Neutrophil (primary cell): ENCODE measurements at regions not wholly inside any gene's neighbourhood (a gene's known extent, or its start where the extent isn't known, plus 50 kb on each side); places are given as distances from the start of the nearest gene placed in this dataset.

Experiments used
- H3K27ac ChIP-seq: fragments of 200-600 bp; sonication (generic); 2 replicates; pipeline ENCODE4 v1.5.1; 2016; ENCODE audit warnings: mild to moderate bottlenecking, moderate library complexity
- H3K27me3 ChIP-seq: fragments of 200-600 bp; sonication (generic); 2 replicates; pipeline ENCODE4 v1.6.0; 2016; ENCODE audit warnings: mild to moderate bottlenecking
- H3K36me3 ChIP-seq: fragments of 200-600 bp; sonication (generic); 2 replicates; pipeline ENCODE4 v1.5.1; 2017
- H3K4me1 ChIP-seq, 2 experiments: fragments of 200-600 bp in 1 of 2; sonication (generic) in 1 of 2; 1 replicate in 1 of 2; 2 replicates in 1 of 2; pipeline versions ENCODE4 v1.5.1 to v1.6.1; 2013 to 2016; ENCODE audit warnings: low read depth in 1 of 2, low read length in 1 of 2, mild to moderate bottlenecking in 1 of 2, moderate library complexity in 1 of 2; ENCODE audit not compliant: control insufficient read depth in 1 of 2, insufficient read depth in 1 of 2
- H3K4me3 ChIP-seq, 2 experiments: fragments of 200-600 bp in 1 of 2; sonication (generic) in 1 of 2; 1 replicate in 1 of 2; 2 replicates in 1 of 2; pipeline ENCODE4 v1.5.1; 2013 to 2016; ENCODE audit warnings: low read depth in 1 of 2, low read length in 1 of 2, mild to moderate bottlenecking in 1 of 2, moderate library complexity in 1 of 2
- H3K9me3 ChIP-seq: fragments of 200-600 bp; sonication (generic); 2 replicates; pipeline ENCODE4 v1.5.1; 2016
- CTCF ChIP-seq: fragments of 200-600 bp; sonication (generic); IDR thresholded peaks from 2 replicates; pipeline ENCODE4 v1.5.1; 2016; ENCODE audit warnings: antibody characterized with exemption

- Histone ChIP-seq H3K4me1 (no peaks in the 10 kb centered on the region), H3K9me3 (no peaks in the 10 kb centered on the region), H3K27me3 (no peaks in the 10 kb centered on the region), H3K27ac (no peak overlapping the region), H3K4me3 (no peak overlapping the region), H3K36me3 (no peaks in the 10 kb centered on the region)
- TF ChIP-seq CTCF, result no peak
Measured at GRCh38 chr6:141000917-141001316, 1131.8 kb upstream of the GJE1 start.

GRCh38 chr6:140993515-140993914 is 1139.2 kb upstream of the GJE1 start:
- Histone ChIP-seq H3K4me1 (no peaks in the 10 kb centered on the region), H3K9me3 (no peaks in the 10 kb centered on the region), H3K4me3 (no peak overlapping the region), H3K27me3 (no peaks in the 10 kb centered on the region), H3K36me3 (no peaks in the 10 kb centered on the region), H3K27ac (no peak overlapping the region)
- TF ChIP-seq CTCF, result no peak

GRCh38 chr6:140992678-140993077 is 1140.0 kb upstream of the GJE1 start:
- H3K4me3 ChIP-seq, result no peak overlapping the region
- no peaks in the 10 kb centered on the region for H3K9me3 ChIP-seq
- no peaks in the 10 kb centered on the region for H3K4me1 ChIP-seq
- H3K27ac ChIP-seq, result no peak overlapping the region
- H3K36me3 ChIP-seq, result no peaks in the 10 kb centered on the region
- no peak for TF ChIP-seq CTCF
- no peaks in the 10 kb centered on the region for H3K27me3 ChIP-seq

- Histone ChIP-seq H3K9me3 (no peaks in the 10 kb centered on the region), H3K36me3 (no peaks in the 10 kb centered on the region), H3K4me1 (no peaks in the 10 kb centered on the region), H3K27me3 (no peaks in the 10 kb centered on the region), H3K27ac (no peak overlapping the region), H3K4me3 (no peak overlapping the region)
- no peak for TF ChIP-seq CTCF
Measured at GRCh38 chr6:140988780-140989179, 1143.9 kb upstream of the GJE1 start.

GRCh38 chr6:140987364-140988155 is 1145.2 kb upstream of the GJE1 start:
- Histone ChIP-seq H3K27me3 (no peaks in the 10 kb centered on the region), H3K4me1 (no peaks in the 10 kb centered on the region), H3K9me3 (no peaks in the 10 kb centered on the region), H3K27ac (no peak overlapping the region), H3K36me3 (no peaks in the 10 kb centered on the region), H3K4me3 (no peak overlapping the region)
- no peak for TF ChIP-seq CTCF
